ENCODE measurements at regions not wholly inside any gene's neighbourhood (a gene's known extent, or its start where the extent isn't known, plus 50 kb on each side); places are given as distances from the start of the nearest gene placed in this dataset.
"Not testable (repeated sequence)": the region's sequence is repeated elsewhere in the genome, so short reads cannot be mapped to it uniquely, and the experiment has no call there.

DNA sequence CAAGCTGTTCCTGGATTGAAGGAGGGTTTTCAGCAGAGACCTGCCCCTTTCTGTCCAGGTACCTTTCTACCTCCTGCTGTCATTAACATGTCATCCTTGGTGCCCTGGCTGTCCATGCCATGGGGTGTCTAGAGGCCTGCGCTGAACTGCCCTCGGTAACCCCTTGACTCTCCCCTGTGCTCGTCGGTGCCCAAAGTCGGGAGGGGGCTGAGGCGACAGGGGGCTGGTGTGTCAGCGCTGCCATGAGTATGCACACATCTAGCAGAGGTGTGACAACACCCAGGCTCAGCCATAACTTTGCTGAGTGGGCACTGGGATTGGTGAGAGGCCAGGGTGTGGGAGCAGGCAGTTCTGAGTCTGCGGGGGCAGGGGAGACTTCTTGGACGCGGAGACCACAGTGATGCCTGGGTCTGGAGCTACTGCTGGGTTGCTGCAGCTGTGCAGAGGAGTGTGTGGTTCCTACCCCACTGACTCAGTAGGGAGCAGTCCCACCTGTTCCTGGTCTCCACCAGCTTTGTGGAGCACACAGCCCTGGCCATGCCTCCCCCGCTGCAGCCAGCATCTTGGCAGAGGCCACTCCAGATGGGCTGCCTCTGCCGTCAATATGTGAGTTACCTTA is 376.2 kb upstream of the SEMA3C start:
- DNase-seq, result no peak
- WGBS, 4 donors, result 75 to 93% (median 89%) methylated on average over 4 to 12 of the region's 12 CpGs
- Histone ChIP-seq H3K4me1 (replicated peaks in 1 of 2) (no peaks in the 10 kb centered on the region), H3K9me3 (replicated peaks in 1 of 3) (no peaks in the 10 kb centered on the region), H3K4me3 (no peak overlapping the region), H3K27ac (no peak overlapping the region), H3K36me3 (replicated peaks in 1 of 2) (no peaks in the 10 kb centered on the region), H3K27me3 (no peaks in the 10 kb centered on the region)
- TF ChIP-seq, protein P1, sequence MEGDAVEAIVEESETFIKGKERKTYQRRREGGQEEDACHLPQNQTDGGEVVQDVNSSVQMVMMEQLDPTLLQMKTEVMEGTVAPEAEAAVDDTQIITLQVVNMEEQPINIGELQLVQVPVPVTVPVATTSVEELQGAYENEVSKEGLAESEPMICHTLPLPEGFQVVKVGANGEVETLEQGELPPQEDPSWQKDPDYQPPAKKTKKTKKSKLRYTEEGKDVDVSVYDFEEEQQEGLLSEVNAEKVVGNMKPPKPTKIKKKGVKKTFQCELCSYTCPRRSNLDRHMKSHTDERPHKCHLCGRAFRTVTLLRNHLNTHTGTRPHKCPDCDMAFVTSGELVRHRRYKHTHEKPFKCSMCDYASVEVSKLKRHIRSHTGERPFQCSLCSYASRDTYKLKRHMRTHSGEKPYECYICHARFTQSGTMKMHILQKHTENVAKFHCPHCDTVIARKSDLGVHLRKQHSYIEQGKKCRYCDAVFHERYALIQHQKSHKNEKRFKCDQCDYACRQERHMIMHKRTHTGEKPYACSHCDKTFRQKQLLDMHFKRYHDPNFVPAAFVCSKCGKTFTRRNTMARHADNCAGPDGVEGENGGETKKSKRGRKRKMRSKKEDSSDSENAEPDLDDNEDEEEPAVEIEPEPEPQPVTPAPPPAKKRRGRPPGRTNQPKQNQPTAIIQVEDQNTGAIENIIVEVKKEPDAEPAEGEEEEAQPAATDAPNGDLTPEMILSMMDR (IDR thresholded peaks at IDR 0.05), result no peak
- no peak for TF ChIP-seq POLR2A (IDR thresholded peaks at IDR 0.05)
- intact Hi-C loops (cut with DNase I), result no loop called here

DNA sequence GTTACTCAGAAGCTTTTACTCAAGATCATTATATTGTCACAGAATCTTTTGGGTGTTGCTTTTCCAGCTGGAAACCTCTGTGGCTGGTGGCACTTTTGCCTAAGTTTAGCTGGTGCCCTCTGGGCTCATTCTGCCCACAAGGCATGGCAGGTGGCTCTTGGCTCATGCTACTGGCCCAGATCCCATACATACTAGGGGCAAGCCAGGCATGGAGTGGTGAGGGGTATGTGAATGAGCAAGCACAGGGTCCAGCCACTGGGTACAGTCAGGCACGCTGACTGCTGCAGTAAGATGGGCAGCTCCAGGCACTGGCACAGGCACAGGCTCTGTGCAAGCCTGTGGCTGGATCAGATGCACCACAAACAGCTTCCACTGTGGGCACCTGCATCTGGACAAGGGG is 375.0 kb upstream of the SEMA3C start:
- H3K4me1 ChIP-seq (replicated peaks in 1 of 2), result no peaks in the 10 kb centered on the region
- TF ChIP-seq POLR2A (IDR thresholded peaks at IDR 0.05), result no peak
- intact Hi-C loops (cut with DNase I), result no loop called here

DNA sequence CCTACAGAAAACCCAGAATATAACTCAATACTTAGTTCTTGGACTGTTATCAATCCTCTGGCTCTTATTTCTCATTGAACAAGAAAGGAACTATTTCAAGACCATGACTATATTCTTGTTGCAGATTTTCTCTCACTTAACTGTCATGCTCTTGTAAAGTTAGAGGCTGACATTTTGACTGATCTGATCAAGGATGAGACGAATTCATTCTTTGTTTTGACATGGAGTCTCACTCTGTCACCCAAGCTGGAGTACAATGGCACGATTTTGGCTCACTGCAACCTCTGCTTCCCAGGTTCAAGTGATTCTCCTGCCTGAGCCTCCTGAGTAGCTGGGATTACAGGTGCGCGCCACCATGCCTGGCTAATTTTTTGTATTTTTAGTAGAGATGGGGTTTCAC is 367.9 kb upstream of the SEMA3C start:
- H3K27ac ChIP-seq; H3K36me3 ChIP-seq (replicated peaks in 1 of 2); H3K9me3 ChIP-seq (replicated peaks in 1 of 3); H3K4me3 ChIP-seq; H3K27me3 ChIP-seq; DNase-seq; H3K4me1 ChIP-seq (replicated peaks in 1 of 2); intact Hi-C loops (cut with DNase I): not testable (repeated sequence)
- 76 to 86% (median 83%) methylated on average over 4 of the region's 4 CpGs for WGBS, 4 donors

More for the DNA sequence above, 375.0 kb upstream of the SEMA3C start:
- H3K9me3 ChIP-seq (replicated peaks in 1 of 3), result no peaks in the 10 kb centered on the region
- H3K36me3 ChIP-seq (replicated peaks in 1 of 2), result no peaks in the 10 kb centered on the region
- H3K27ac ChIP-seq, result no peak overlapping the region
- 62 to 94% methylated on average over 1 of the region's 1 CpG; no CpG with 5 or more reads in 2 of the 4 donors for WGBS, 4 donors
- H3K4me3 ChIP-seq, result no peak overlapping the region
- no peak for DNase-seq
- H3K27me3 ChIP-seq, result no peaks in the 10 kb centered on the region

DNA sequence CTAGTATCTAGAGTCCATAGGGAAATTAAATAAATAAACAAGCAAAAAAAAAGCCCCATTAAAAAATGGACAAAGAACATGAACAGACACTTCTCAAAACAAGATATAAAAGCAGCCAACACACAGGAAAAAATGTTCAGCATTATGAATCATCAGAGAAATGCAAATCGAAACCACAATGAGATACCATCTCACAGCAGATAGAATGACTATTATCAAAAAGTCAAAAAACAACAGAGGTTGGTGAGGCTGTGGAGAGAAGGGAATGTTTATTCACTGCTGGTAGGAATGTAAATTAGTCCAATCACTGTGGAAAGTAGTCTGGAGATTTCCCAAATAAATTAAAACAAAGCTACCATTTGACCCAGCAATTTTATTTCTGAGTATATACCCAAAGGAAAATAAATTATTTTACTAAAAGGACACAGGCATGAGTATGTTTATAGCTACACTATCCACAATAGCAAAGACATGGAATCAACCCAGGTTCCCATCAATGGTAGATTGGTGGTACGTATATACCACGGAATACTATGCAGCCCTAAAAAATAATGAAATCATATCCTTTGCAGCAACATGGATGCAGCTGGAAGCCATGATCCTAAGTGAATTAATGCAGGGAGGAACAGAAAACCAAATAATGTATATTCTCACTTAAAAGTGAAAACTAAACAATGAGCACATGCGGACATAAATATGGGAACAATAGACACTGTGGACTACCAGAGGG is 366.5 kb upstream of the SEMA3C start:
- TF ChIP-seq POLR2A (IDR thresholded peaks at IDR 0.05), result no peak
- TF ChIP-seq, protein P1 (IDR thresholded peaks at IDR 0.05), result no peak
- H3K27me3 ChIP-seq, result no peaks in the 10 kb centered on the region
- H3K4me3 ChIP-seq, result no peak overlapping the region
- no peaks in the 10 kb centered on the region for H3K4me1 ChIP-seq (replicated peaks in 1 of 2)
- DNase-seq, result no peak
- no peaks in the 10 kb centered on the region for H3K36me3 ChIP-seq (replicated peaks in 1 of 2)
- no peaks in the 10 kb centered on the region for H3K9me3 ChIP-seq (replicated peaks in 1 of 3)
- no peak overlapping the region for H3K27ac ChIP-seq
- intact Hi-C loops (cut with DNase I), result no loop called here
- WGBS, 4 donors, result 80 to 91% (median 84%) methylated on average over 4 of the region's 4 CpGs

DNA sequence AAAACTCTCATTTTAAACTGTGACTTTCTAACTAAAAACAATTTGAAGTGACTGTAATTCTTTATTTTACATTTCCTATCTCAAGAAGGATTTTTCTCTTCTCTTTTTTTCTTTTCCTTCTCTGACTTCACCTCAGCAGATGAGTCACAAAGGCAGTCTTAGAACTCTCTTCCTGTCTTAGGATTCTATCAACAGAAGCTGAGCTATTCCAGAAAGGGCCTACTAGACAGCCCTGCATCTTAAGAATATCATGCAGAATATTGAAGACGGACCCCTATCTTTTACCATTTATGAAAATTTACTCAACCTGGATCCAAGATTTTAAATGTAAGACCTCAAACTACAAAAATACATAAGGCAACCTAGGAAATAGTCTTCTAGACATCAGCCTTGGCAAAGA is 365.7 kb upstream of the SEMA3C start:
- Histone ChIP-seq H3K27ac (no peak overlapping the region), H3K27me3 (no peaks in the 10 kb centered on the region), H3K4me1 (replicated peaks in 1 of 2) (no peaks in the 10 kb centered on the region), H3K9me3 (replicated peaks in 1 of 3) (no peaks in the 10 kb centered on the region), H3K36me3 (replicated peaks in 1 of 2) (no peaks in the 10 kb centered on the region), H3K4me3 (no peak overlapping the region)
- TF ChIP-seq, protein P1 (IDR thresholded peaks at IDR 0.05), result no peak
- TF ChIP-seq POLR2A (IDR thresholded peaks at IDR 0.05), result no peak
- no peak for DNase-seq
- intact Hi-C loops (cut with DNase I), result no loop called here
- 86 to 95% (median 89%) methylated on average over 1 of the region's 1 CpG for WGBS, 4 donors

Data from adrenal gland (tissue), 9 donors.